ENCODE measurements at regions not wholly inside any gene's neighbourhood (a gene's known extent, or its start where the extent isn't known, plus 50 kb on each side); places are given as distances from the start of the nearest gene placed in this dataset.

GRCh38 chr1:30613188-30613587 is 110.2 kb downstream of the MATN1 start:
- TF ChIP-seq CTCF (IDR thresholded peaks at IDR 0.05) (no peak), POLR2A (IDR thresholded peaks at IDR 0.05) (no peak), EP300 (IDR thresholded peaks at IDR 0.05) (no peak)
